HG03439 (cell line): ENCODE measurements at regions not wholly inside any gene's neighbourhood (a gene's known extent, or its start where the extent isn't known, plus 50 kb on each side); places are given as distances from the start of the nearest gene placed in this dataset.

Experiments
- ATAC-seq: cut with Tn5 transposase; IDR thresholded peaks from one replicate; pipeline ENCODE4 v1.9.1; 2021; ENCODE audit warnings: mild to moderate bottlenecking, moderate library complexity; ENCODE audit not compliant: unreplicated experiment

DNA sequence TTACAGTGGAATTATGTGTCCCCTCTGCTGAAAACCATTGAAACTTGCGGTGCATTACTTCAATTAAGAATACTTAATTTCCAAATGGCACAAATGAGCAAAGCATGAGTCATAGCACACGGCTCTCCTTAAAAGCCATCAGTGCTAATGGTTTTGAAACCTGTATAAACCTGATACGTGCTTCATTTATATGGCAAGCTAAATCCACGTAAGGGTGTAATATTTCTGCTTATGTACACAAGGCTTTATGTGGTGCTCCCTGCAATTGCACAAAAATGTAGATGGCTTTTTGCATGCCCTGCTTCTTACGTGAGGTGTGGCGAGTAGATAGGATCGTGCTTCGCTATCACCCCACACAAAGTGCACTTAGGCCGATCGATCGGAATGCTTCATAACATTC is 840.9 kb downstream of the GALR1 start:
- ATAC-seq: no peak

DNA sequence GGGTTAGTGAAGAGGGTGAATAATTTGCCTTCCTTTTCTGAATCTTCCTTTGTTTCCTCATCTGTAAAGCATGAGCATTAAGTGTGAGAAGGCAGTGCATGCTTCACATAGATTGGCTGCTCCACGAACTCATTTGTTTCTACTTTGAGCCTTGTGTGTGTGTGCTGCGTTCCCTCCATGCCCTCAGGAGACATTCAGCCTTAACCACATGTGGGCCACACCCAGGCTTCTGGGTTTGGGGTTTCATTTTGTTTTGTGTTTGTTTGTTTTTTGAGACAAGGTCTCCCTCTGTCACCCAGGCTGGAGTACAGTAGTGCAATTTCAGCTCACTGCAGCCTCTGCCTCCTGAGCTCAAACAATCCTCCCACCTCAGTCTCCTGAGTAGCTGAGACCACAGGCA is 843.3 kb downstream of the GALR1 start:
- ATAC-seq: no peak

DNA sequence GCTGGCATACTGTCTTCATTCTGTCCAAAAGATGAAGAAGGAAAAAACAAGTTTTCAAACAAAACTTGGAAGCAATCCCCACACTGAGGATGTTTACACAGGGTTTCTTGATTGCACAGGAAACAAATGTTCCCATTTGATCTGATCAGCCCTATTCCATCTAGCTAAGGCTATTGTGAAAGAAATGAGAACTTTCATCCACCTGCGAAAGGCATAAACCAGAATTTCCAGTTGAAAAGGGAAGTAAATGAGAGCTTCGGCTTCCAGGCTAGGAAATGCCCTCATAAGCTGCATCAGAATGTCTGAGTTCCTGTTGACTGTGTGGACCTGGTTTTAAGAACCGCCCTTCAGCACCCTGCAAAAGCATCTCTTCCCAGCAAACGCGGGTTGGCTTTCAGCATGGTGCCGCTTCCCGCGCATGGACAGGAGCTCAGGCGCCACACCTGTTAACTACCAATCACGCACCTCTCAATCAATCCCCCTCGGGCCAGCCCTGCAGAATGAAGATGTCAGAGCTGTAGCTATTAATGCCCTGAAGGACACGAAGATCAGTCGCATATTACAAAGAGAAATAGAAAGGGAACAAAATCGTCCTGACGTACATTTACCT is 850.4 kb downstream of the GALR1 start:
- ATAC-seq: no peak

DNA sequence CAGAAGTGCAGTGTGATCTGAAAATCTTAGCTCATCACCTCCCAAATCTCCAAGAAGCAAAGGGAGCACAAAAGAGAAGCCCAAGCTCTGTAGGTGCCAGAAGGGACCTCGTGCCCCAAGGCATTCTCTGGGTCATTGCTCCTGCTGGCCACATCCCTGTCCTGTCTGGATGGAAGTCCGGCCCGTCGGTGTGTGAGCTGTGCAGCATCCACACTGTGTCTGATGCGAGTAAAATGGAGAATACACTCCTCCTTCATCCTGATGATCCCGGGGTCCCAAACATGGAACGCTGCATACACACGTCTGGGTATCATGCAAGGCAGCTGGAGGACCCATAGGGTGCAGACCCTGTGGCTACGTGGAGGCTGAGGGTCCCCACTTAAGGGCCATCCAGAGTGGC is 851.4 kb downstream of the GALR1 start:
- ATAC-seq: no peak

DNA sequence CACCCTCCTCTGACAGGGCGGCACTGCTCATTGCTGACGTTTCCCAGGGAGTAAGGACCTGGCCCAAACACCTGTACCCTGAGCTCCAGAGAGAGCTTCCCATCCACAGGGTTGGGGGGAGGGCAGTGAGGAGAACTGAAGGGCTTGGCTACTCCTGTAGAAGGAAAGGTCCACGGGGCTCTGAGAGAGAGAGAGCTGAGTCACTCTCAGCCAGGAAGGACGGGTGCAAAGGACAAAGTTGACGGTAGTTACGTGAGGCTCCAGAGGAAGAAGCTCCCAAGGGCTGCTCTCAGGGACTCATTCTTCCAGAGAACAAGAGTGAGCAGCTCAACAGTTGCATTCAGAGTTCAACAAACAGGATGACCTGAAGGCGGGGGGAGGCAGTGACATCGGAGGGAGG is 852.5 kb downstream of the GALR1 start:
- ATAC-seq: no peak

DNA sequence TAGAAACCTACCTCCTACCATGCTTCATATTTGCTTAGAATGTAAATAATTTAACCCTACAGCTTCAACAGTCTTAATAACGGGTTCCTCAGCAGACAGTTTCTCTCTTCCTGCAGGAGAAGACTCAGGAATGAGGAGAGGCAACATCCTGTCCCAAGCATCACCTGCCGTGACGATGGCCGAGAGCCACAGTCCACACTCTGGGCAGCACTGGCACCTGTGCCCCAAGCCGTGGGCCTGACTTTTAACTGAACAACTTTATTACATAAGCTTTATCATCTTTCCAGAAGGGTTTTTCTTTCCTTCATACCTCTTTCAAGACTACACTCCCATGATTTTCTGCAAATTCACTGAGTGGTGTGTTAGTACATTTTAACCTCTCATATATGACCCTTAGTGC is 856.0 kb downstream of the GALR1 start:
- no peak for ATAC-seq

DNA sequence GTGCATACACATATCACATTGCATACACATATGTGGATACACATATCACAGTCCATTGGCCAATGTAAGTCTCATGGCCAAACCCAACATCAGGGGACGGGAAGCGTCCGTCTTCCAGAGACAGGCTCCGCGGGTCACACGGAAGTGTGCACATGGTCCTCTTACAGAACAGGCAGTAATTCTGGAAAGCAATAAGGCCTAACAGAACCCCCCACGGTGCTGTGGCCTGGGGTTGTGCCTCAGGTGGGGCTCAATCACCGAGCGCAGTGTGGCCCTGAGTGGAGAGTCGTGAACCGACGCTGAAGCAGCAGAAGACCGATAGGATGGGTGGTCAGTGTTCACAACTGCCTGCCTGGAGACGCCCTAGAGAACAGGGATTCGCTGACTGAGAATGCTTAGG is 857.3 kb downstream of the GALR1 start:
- ATAC-seq: no peak

DNA sequence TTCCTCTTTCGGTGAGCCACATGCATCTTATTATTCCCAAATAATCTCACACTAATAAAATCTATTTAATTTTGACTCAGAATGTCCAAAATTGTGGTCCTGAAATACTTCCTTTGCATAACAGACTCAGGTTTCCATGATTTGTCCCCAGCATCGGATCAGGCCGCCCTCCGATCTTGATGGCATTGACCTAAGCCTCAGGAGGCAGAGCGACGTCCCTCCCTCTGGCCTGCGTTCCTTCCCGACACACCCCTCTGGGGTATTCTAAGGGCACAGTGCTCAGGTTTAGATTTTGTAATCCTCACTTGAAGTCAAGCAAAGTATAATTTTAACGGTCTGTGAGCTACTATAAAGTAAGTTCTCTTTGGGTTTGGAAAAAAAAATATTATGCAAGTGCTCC is 857.7 kb downstream of the GALR1 start:
- no peak for ATAC-seq

DNA sequence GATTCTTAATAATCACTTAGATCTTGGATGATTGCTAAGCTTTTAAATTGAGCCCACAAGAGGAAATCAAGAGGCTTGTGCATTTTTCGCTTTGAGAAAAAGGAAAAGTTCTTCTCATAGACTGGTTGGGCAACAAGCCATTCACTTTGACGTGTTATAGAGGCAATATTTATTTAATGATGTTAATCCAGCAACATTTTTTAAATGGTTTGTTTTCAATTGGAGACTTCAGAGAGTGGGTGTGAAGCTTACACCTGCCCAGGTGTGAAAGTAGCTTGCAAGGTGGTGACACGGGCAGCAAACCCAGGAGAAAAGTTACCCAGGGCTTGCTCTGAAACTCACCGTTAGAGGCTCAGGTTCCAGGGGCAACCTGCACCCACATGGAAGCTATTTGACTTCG is 858.9 kb downstream of the GALR1 start:
- no peak for ATAC-seq

DNA sequence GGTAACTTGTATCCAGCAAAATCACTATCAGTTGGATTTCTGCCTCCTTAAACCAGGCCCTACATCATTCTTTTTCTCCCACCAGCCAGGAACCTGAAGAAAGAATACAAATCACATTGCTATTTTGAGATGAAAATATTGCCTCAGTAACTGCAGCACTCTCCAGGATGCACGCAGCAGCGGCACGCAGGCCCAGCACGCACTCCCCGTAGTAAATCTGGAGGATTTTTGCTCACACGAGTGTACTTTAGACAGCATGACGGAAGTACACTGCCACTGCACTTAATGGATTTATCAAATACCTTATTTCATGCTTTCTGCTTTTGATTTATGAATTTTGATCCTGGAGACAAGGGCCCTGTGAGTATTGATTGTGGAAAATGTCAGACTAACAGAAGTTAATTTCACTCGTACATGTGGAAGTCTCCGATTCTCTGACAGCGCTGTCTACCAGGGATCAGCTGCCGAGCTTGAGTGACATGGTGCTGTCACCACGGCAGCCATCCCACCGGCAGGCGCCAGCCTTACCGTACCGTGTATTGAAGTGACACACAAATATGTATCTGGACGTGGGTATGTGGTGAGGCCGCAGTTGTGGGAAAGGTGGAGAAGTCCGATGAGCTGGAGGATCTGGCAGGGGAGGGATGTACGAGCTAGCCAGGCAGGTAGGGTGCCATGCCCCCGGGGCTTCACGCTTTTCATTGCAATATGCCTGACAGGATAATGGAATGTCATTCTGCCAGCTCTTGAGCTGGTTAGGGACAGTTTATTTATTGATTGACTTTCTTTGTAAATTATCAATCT is 863.7 kb downstream of the GALR1 start:
- ATAC-seq: no peak

DNA sequence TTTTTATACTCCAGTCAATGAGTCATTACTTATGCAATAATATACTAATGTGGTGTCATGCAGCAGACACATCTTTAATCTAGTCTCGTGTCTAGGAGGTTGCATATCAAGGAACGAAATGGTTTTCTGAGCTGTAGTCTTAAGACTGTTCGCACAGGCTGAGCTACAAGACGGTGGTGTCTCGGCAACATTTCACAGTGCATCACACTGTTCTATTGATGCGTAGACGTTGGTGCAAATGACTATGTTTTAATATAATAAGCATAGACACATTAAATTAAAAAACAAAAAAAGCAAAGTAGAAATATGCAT is 864.2 kb downstream of the GALR1 start:
- ATAC-seq: no peak

DNA sequence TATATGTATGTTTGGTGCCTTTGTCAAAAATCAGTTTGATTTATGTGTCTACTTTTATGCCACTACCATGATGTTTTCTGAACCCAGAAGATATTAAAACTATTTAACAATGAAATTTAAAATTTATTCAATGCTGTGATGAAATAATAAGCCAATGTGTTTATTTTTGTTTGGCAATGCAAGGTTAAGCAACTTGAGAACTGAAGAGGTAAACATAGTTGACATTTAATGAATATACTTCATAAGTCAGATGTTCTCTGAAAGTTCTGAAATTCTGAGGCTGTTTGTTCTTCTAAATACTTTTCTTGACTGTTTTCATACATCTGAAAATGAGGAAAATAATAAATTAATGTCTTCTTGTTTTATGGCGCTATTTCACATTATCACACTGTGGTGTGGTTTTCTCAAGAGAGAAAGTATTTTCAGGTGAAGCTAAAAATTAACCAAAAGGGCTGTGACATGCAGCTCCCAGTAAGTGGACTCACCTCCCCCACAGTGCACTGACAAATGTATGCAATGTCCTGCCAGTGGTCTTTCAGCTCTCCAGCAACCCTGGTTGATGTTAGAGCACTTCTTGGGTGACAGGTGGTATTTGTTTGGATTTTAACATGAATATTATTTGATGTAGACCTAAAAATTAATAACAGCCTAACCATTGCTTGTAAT is 863.6 kb upstream of the SALL3 start:
- ATAC-seq: no peak

DNA sequence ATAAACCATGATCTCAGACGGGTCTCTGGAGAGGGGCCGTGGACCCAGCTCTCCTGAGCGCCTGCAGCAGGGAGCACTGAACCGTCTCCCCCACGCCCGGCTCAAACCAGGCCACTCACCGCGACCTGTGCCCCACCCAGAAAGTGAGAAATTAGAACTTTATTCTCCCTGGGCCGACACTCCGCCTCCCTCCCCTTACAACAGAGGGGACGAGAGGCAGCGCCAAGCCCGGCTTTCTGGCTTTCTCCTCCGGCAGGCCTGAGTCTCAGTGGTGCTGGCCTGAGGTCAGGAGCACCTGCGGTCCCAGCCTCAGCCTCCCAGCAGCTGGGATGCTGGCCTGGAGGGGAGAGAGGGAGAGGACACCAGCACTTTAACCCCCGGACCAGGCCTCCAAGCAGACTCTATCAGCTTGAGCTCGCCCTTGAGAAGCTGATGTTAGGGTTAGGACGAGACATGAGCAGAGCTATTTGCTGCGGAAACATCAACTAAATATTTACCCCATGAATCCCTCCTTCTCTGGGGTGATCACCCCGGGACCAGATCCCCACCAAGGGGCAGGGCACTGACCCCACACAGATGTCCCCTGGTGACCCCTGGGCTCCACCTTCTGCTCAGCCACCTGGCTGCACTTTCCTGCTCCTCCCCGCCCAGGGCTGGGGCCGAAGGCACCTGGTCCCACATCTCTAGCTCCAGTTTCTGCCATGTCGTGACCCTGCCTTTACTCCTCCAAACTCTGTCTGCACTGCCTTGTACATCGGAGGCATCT is 856.3 kb upstream of the SALL3 start:
- ATAC-seq: no peak

DNA sequence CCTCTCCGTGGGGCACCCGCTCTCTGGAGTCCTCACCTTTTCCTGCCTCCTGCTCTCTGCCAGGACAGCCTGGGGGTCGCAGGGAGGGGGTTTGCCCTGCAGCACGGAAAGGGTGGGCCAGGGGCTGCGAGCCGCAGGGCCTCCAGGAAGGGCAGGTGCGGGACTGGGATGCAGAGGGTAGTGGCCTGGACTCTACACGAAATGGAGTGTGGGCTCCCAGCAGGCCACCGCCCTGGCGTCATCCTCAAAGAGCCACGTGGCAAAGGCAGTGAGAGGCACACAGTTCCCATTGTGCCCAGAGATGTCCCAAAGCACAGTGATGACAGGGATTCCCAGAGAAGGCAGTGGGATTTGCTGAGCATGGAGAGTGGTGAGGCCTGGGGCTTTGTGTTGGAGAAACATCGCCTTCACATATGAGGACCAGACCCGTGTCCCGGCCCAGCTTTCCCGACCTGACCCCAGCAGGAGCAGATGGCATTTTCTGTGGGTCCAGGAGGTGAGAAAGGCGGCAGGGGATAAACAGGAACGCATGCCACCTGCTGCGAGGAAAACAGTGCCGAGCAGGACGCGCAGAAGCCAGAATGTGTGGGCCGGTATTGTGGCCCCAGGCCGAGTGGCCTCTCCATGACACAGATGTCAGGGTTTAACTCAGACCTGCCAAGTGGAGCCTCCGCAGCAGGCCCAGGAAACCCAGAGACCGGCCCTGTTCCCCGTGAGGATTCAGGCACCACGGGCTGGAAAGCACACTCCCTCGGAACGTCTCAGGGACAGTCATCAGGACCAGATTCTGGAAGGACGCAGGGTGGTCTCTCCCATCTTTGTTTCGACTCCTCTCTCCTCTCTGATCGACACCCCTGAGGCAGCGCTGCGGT is 855.5 kb upstream of the SALL3 start:
- ATAC-seq: no peak

DNA sequence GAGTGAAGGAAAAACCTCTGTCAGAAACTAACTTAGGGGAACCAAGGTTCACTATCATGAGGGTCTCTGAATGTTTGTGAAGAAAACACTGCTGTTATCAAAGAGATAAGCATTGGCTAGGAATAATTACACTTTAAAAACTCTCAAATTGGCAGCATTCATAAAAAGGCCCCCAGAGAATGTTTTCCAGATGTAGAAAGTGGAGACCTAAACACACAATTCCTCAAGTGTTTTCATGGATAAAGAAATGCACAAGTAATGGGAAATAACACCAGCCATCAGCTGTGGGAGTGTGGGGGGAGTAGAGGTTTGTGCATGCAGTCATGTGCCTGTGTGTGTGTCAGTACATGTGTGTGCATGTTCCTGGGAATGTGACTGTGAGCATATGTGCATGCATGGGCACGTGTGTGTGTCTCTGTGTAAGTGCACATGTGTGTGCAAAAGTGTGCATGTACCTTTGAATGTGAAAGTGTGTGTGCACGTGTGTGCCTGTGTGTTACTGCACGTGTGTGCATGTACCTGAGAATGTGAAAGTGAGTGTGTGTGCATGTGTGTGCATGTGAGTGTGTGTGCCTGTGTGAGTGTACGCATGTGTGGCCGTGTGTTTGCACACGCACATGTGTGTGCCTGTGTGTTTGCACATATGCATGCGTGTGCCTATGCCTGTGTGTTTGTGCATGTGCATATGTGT is 854.3 kb upstream of the SALL3 start:
- no peak for ATAC-seq

DNA sequence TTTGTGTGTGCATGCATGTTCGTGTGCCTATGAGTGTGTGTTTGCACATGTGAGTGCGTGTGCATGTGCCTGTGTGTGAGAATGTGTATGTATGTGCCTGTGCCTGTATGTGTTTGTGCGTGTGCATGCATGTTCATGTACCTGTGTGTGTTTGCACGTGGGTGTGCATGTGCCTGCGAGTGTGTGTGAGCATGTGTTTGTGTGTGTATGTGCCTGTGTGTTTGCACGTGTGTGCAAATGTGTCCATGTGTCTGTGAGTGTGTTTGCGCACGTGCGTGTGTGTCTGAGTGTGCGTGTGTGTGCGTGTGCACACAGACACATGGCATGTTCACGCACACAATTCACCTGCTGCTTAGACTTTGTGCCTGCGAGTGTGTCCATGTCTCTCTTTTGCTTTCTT is 853.5 kb upstream of the SALL3 start:
- no peak for ATAC-seq

DNA sequence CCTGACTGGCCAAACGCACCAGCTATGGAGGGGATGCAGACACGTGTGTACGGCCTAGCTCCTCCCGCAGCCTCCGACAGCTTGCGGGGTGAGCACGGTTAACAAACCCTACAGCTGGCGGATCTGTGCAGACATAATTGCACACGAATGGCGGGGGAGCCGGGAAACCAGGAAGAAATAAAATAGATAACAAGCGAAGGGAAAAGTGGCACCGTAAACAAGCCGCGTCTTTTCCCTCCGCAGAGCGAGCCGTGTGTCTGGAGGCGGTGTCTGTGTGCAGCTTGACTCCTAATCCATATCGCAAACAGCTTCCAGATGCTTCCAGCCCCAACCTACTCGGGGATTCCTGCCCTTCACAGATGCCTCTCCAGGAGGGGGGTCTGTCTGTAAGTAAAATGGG is 853.1 kb upstream of the SALL3 start:
- no peak for ATAC-seq

DNA sequence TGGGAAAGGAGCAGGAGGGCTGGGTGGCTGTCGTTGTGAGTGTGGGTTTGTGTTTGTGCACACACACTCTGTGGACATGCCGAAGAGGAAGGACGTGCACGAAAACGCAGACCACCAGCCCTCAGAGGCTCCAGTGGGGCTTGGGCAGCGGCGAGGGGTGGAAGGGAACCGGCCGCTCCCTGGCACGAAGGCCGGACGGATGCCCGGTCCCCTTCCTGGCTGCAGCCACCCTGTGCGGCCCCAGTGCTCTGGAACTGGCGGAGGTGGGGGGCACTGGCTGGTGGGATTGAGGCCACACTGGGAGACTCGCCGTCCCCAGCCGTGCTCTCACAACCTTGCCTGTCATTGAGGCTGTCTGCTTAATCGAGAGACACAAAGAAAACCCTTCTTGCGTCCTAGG is 852.6 kb upstream of the SALL3 start:
- ATAC-seq: no peak

DNA sequence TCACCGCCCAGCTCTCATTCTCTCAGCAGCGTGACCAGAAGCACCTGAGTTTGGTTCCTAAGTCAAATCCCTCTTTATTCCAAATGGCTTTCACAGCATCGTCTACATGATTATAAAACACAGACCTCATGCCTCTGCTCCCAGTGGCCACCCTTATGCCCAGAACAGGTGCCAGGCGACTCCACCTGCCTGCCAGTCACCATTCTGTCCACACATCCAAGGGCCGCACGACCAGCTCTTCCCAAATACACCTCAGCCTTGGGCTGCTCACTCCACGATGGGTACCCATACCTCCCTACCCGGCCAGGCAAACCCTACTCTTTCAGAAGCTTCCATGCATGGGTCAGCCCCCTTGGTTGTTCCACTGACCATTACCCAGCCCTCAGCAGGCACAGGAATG is 851.6 kb upstream of the SALL3 start:
- no peak for ATAC-seq

DNA sequence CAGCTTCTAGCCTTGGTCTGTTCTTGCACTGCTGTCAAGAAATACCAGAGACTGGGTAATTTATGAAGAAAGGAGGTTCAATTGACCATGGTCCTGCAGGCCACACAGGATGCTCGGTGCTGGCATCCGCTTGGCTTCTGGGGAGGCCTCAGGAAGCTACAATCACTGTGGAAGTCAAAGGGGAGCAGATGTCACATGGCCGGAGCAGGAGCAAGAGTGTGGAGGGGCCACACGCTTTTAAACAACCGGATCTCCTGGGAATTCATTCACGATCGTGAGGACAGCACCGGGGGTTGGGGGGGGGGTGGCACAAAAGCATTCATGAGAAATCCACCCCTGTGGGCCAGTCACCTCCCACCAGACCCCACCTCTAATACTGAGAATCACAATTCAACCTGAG is 850.4 kb upstream of the SALL3 start:
- ATAC-seq: no peak
